ENCODE measurements at regions not wholly inside any gene's neighbourhood (a gene's known extent, or its start where the extent isn't known, plus 50 kb on each side); places are given as distances from the start of the nearest gene placed in this dataset.
"Not testable (repeated sequence)": the region's sequence is repeated elsewhere in the genome, so short reads cannot be mapped to it uniquely, and the experiment has no call there.

DNA sequence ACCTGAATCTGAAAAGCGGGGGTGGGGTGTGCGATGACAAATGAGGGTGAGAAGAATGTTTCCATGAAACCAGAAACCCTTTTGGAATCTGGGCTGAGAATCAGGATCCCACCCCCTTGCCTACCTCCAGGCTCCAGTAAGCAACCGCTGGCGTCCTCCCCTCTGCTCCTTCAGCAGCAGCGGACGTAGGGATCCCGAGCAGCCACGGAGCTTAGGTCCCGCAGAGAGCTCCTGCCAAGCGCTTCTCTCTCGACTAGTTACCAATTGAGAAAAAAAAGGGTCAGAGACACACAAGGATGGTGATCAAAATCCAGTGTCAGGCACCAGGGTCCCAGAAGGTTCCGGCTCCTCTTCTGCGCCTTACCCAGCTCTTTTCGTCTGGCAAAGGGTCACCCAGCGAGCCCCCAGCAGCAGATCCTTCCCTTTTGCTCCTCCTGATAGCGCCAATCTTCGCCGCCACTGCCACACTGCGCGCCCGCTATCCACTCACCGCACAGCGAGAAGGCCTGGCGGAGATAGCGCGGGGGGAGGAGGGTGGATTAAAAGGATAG, 733.5 kb downstream of the ZWINT start:
- Histone ChIP-seq H3K36me3 (ENCODE audit: control insufficient read depth in 3 of 3, insufficient read depth in 3 of 3, low read length in 3 of 3) (no peaks in the 10 kb centered on the region), H3K27ac (ENCODE audit: low read depth, low read length) (no peak overlapping the region), H3K4me1 (ENCODE audit: control insufficient read depth in 3 of 3, insufficient read depth in 3 of 3, low read length in 3 of 3) (peaks cover 13 to 19% (median 15%) of the 10 kb centered on the region in 3 donors), H3K27me3 (ENCODE audit: control insufficient read depth in 3 of 3, insufficient read depth in 3 of 3, low read length in 3 of 3) (peaks cover 18 to 41% (median 28%) of the 10 kb centered on the region in 3 donors), H3K4me3 (ENCODE audit: low read length in 3 of 3) (no peak overlapping the region), H3K9ac (ENCODE audit: low read depth in 1 of 3, low read length in 3 of 3) (no peak overlapping the region), H3K9me3 (ENCODE audit: control insufficient read depth in 3 of 3, low read length in 3 of 3) (no peaks in the 10 kb centered on the region)

DNA sequence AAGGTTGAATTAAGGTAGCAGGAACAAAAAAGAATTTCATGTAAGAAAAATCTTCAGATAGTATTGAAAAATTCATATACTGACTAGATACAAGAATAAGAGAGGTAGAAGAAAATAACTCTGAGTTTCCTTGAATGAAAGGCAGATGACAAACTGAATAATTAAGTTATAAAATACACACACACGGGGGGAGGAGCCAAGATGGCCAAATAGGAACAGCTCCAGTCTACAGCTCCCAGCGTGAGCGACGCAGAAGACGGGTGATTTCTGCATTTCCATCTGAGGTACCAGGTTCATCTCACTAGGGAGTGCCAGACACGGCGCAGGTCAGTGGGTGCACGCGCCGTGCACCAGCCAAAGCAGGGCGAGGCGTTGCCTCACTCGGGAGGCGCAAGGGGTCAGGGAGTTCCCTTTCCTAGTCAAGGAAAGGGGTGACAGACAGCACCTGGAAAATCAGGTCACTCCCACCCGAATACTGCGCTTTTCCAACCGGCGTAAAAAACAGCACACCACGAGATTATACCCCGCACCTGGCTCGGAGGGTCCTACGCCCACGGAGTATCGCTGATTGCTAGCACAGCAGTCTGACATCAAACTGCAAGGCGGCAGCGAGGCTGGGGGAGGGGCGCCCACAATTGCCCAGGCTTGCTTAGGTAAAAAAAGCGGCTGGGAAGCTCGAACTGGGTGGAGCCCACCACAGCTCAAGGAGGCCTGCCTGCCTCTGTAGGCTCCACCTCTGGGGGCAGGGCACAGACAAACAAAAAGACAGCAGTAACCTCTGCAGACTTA, 759.2 kb downstream of the ZWINT start:
- H3K9ac ChIP-seq (ENCODE audit: low read depth in 1 of 3, low read length in 3 of 3); H3K36me3 ChIP-seq (ENCODE audit: control insufficient read depth in 3 of 3, insufficient read depth in 3 of 3, low read length in 3 of 3); H3K4me1 ChIP-seq (ENCODE audit: control insufficient read depth in 3 of 3, insufficient read depth in 3 of 3, low read length in 3 of 3); H3K4me3 ChIP-seq (ENCODE audit: low read length in 3 of 3); H3K27me3 ChIP-seq (ENCODE audit: control insufficient read depth in 3 of 3, insufficient read depth in 3 of 3, low read length in 3 of 3); H3K27ac ChIP-seq (ENCODE audit: low read depth, low read length); H3K9me3 ChIP-seq (ENCODE audit: control insufficient read depth in 3 of 3, low read length in 3 of 3): not testable (repeated sequence)

DNA sequence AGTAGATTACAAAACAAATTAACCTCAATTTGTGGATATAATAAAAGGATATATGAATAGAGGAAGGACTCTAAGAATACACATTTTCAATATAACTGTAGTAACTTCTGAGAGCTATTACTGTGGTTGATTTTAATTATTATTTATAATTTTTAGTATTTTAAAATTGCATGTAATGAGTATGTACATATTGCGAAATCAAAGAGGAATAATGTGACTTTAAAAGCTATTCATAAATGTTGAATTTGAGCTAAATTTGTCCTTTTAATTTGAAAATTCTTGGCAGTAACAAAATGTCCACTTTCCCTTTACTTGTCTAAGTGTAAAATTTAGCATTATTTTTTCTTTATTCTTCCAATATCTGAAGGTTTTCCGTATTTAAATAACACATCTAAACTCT, 750.6 kb upstream of the PCDH15 start:
- no peaks in the 10 kb centered on the region for H3K9me3 ChIP-seq (ENCODE audit: control insufficient read depth in 3 of 3, low read length in 3 of 3)
- H3K27me3 ChIP-seq (ENCODE audit: control insufficient read depth in 3 of 3, insufficient read depth in 3 of 3, low read length in 3 of 3) = no peaks in the 10 kb centered on the region
- no peaks in the 10 kb centered on the region for H3K4me1 ChIP-seq (ENCODE audit: control insufficient read depth in 3 of 3, insufficient read depth in 3 of 3, low read length in 3 of 3)
- no peak overlapping the region for H3K27ac ChIP-seq (ENCODE audit: low read depth, low read length)
- no peaks in the 10 kb centered on the region for H3K36me3 ChIP-seq (ENCODE audit: control insufficient read depth in 3 of 3, insufficient read depth in 3 of 3, low read length in 3 of 3)
- no peak overlapping the region for H3K9ac ChIP-seq (ENCODE audit: low read depth in 1 of 3, low read length in 3 of 3)
- H3K4me3 ChIP-seq (ENCODE audit: low read length in 3 of 3) = no peak overlapping the region

DNA sequence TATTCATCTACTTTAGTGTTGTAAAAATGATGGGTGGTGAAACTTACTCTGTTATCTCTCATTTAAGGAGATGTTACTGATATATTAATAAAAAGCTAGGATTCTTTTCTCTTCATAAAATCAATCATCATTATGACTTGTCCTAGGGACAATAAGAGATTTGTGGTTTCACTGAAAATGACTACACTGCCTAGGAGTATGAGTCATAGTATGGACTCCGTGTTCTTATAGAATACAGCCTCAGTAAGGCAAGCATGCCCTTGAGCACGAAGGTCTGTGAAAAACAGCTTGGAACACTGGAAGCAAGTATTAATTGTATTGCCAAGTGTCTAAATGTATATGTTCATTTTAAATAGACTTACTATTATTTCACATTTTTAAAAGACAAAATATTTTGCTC, 749.2 kb upstream of the PCDH15 start:
- Histone ChIP-seq H3K9me3 (ENCODE audit: control insufficient read depth in 3 of 3, low read length in 3 of 3) (no peaks in the 10 kb centered on the region), H3K27ac (ENCODE audit: low read depth, low read length) (no peak overlapping the region), H3K36me3 (ENCODE audit: control insufficient read depth in 3 of 3, insufficient read depth in 3 of 3, low read length in 3 of 3) (no peaks in the 10 kb centered on the region), H3K4me1 (ENCODE audit: control insufficient read depth in 3 of 3, insufficient read depth in 3 of 3, low read length in 3 of 3) (no peaks in the 10 kb centered on the region), H3K4me3 (ENCODE audit: low read length in 3 of 3) (no peak overlapping the region), H3K9ac (ENCODE audit: low read depth in 1 of 3, low read length in 3 of 3) (no peak overlapping the region), H3K27me3 (ENCODE audit: control insufficient read depth in 3 of 3, insufficient read depth in 3 of 3, low read length in 3 of 3) (no peaks in the 10 kb centered on the region)

DNA sequence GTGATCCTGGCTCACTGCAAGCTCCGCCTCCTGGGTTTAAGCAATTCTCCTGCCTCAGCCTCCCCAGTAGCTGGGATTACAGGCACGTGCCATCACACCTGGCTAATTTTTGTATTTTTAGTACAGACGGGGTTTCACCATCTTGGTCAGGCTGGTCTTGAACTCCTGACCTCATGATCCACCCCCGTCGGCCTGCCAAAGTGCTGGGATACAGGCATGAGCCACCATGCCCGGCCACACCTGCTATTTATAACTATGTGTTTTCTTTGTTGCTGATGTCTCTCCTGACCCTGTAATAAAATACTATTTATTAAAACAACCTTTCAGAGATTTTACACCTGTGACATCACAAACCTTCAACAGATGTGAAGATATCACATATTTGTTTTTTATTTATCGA, 736.5 kb upstream of the PCDH15 start:
- not testable (repeated sequence) for H3K9me3 ChIP-seq (ENCODE audit: control insufficient read depth in 3 of 3, low read length in 3 of 3); H3K27ac ChIP-seq (ENCODE audit: low read depth, low read length); H3K4me3 ChIP-seq (ENCODE audit: low read length in 3 of 3); H3K36me3 ChIP-seq (ENCODE audit: control insufficient read depth in 3 of 3, insufficient read depth in 3 of 3, low read length in 3 of 3); H3K27me3 ChIP-seq (ENCODE audit: control insufficient read depth in 3 of 3, insufficient read depth in 3 of 3, low read length in 3 of 3); H3K9ac ChIP-seq (ENCODE audit: low read depth in 1 of 3, low read length in 3 of 3); H3K4me1 ChIP-seq (ENCODE audit: control insufficient read depth in 3 of 3, insufficient read depth in 3 of 3, low read length in 3 of 3)

DNA sequence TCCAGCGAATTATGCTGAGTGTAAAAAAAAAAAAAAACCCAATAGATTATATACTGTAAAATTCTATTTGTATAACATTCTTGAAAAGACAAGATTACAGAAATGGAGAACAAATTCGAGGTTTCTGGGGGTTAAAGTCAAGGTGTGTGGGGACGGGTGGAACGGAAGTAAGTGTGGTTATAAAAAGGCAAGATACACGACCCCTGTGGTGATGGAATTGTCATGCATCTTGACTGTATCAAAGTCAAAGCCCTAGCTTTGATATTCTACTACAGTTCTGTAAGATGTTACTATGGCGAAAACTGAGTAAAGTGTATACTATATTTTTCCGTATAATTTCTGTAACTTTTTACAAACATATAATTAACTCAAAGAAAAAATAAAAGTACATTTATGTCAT, 718.2 kb upstream of the PCDH15 start:
- H3K4me1 ChIP-seq (ENCODE audit: control insufficient read depth in 3 of 3, insufficient read depth in 3 of 3, low read length in 3 of 3) = no peaks in the 10 kb centered on the region
- no peaks in the 10 kb centered on the region for H3K27me3 ChIP-seq (ENCODE audit: control insufficient read depth in 3 of 3, insufficient read depth in 3 of 3, low read length in 3 of 3)
- no peak overlapping the region for H3K27ac ChIP-seq (ENCODE audit: low read depth, low read length)
- no peaks in the 10 kb centered on the region for H3K36me3 ChIP-seq (ENCODE audit: control insufficient read depth in 3 of 3, insufficient read depth in 3 of 3, low read length in 3 of 3)
- H3K9ac ChIP-seq (ENCODE audit: low read depth in 1 of 3, low read length in 3 of 3) = no peak overlapping the region
- H3K4me3 ChIP-seq (ENCODE audit: low read length in 3 of 3) = no peak overlapping the region
- H3K9me3 ChIP-seq (ENCODE audit: control insufficient read depth in 3 of 3, low read length in 3 of 3) = no peaks in the 10 kb centered on the region

DNA sequence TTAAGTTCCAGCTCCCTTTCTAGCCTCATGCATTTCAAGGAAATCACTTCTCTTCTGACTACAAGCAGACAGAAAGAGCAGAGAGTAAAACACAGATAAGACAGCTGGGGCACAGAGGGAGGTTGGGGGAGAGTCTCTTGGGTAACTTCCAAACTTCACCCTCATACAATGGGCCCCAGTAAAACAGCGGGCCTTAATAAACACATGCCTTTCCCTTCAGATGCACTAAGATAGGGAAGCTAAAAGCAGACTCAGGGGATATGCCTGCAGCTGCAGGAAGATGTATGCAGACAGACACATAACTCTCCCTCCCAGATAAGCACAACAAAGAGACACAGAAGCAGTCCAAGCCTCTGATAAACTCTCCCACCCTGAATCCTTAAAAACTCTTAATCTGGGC, 717.4 kb upstream of the PCDH15 start:
- H3K27ac ChIP-seq (ENCODE audit: low read depth, low read length); H3K4me1 ChIP-seq (ENCODE audit: control insufficient read depth in 3 of 3, insufficient read depth in 3 of 3, low read length in 3 of 3); H3K9me3 ChIP-seq (ENCODE audit: control insufficient read depth in 3 of 3, low read length in 3 of 3); H3K36me3 ChIP-seq (ENCODE audit: control insufficient read depth in 3 of 3, insufficient read depth in 3 of 3, low read length in 3 of 3); H3K9ac ChIP-seq (ENCODE audit: low read depth in 1 of 3, low read length in 3 of 3); H3K4me3 ChIP-seq (ENCODE audit: low read length in 3 of 3); H3K27me3 ChIP-seq (ENCODE audit: control insufficient read depth in 3 of 3, insufficient read depth in 3 of 3, low read length in 3 of 3): not testable (repeated sequence)

DNA sequence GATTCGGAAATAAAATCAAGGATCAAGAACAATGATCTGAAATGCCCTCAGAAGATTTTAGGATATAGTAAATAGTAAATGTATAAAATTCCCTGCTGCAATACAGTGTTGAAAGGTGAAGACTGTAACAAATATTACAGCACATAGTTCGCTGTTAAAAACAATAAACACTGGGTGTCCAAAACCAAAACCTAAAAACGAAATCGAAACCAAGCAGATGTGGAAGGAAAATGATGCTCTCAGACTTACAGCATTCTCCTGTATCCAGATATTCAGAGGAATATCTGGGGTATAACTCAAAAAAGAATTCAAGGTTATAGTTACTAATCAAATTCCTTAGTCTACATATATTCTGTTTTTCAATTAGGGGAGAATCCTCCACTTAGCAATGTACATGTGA, 708.1 kb upstream of the PCDH15 start:
- H3K27ac ChIP-seq (ENCODE audit: low read depth, low read length) = no peak overlapping the region
- no peak overlapping the region for H3K4me3 ChIP-seq (ENCODE audit: low read length in 3 of 3)

DNA sequence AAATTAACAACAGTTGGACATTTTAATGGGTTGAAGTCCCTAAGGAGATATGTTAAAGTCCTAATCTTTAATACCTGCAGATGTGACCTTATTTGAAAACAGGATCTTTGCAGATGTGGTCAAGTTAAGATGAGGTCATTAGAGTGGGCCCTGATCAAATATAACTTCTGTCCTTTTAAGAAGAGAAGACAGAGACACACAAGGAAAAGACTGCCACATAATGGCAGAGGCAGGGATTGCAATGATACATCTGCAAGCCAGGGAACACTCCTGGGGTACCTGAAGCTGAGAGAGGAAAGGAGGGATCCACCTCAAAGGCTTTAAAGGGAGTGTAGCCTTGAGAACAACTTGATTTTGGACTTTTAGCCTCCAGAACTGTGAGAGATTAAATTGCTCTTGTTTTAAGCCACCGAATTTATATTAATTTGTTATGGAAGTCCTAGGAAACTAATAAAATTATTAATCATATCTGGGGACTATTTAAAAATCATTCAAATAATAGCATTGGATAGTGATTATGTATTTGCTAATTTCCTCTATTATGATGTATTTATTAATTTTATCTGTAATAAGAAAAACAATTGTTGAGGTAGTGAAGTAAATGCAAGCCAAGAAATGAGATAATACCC, 700.0 kb upstream of the PCDH15 start:
- H3K4me1 ChIP-seq (ENCODE audit: control insufficient read depth in 3 of 3, insufficient read depth in 3 of 3, low read length in 3 of 3) = no peaks in the 10 kb centered on the region
- no peaks in the 10 kb centered on the region for H3K27me3 ChIP-seq (ENCODE audit: control insufficient read depth in 3 of 3, insufficient read depth in 3 of 3, low read length in 3 of 3)

More for the DNA sequence above, 708.1 kb upstream of the PCDH15 start:
- no peaks in the 10 kb centered on the region for H3K27me3 ChIP-seq (ENCODE audit: control insufficient read depth in 3 of 3, insufficient read depth in 3 of 3, low read length in 3 of 3)
- H3K9ac ChIP-seq (ENCODE audit: low read depth in 1 of 3, low read length in 3 of 3) = no peak overlapping the region
- no peaks in the 10 kb centered on the region for H3K36me3 ChIP-seq (ENCODE audit: control insufficient read depth in 3 of 3, insufficient read depth in 3 of 3, low read length in 3 of 3)
- H3K4me1 ChIP-seq (ENCODE audit: control insufficient read depth in 3 of 3, insufficient read depth in 3 of 3, low read length in 3 of 3) = no peaks in the 10 kb centered on the region
- H3K9me3 ChIP-seq (ENCODE audit: control insufficient read depth in 3 of 3, low read length in 3 of 3) = no peaks in the 10 kb centered on the region

DNA sequence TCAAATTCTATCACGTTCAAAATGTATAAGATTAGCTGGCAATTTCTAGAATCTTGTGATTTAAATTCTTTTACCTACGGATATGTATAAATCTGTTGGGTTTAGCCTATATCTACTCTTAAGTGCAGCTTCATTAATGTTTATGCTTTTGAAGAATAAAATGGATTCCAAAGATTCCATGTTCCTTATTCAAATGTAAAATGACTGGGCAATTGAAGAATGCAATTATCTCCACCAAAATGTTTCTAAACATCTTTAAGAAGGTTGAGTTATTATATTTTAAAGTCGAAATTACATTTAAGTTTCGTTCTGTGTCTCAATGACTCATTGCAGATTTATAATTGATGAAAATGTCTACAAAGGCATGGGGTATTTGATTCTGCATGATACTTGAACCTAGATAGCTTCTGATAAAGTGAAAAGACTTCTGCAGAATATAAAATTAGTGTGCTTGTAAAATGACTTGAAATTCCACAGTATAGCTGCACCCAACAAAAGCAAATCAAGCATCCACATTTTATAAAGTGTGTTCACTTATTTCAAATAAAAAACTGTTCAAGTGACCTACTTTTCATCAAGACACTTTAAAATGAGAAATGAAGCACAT, 697.0 kb upstream of the PCDH15 start:
- no peak overlapping the region for H3K27ac ChIP-seq (ENCODE audit: low read depth, low read length)
- no peak overlapping the region for H3K9ac ChIP-seq (ENCODE audit: low read depth in 1 of 3, low read length in 3 of 3)
- no peaks in the 10 kb centered on the region for H3K4me1 ChIP-seq (ENCODE audit: control insufficient read depth in 3 of 3, insufficient read depth in 3 of 3, low read length in 3 of 3)
- H3K27me3 ChIP-seq (ENCODE audit: control insufficient read depth in 3 of 3, insufficient read depth in 3 of 3, low read length in 3 of 3) = no peaks in the 10 kb centered on the region
- no peaks in the 10 kb centered on the region for H3K9me3 ChIP-seq (ENCODE audit: control insufficient read depth in 3 of 3, low read length in 3 of 3)
- no peak overlapping the region for H3K4me3 ChIP-seq (ENCODE audit: low read length in 3 of 3)
- no peaks in the 10 kb centered on the region for H3K36me3 ChIP-seq (ENCODE audit: control insufficient read depth in 3 of 3, insufficient read depth in 3 of 3, low read length in 3 of 3)

More for the DNA sequence above, 700.0 kb upstream of the PCDH15 start:
- no peak overlapping the region for H3K9ac ChIP-seq (ENCODE audit: low read depth in 1 of 3, low read length in 3 of 3)
- H3K36me3 ChIP-seq (ENCODE audit: control insufficient read depth in 3 of 3, insufficient read depth in 3 of 3, low read length in 3 of 3) = no peaks in the 10 kb centered on the region
- H3K27ac ChIP-seq (ENCODE audit: low read depth, low read length) = no peak overlapping the region
- H3K4me3 ChIP-seq (ENCODE audit: low read length in 3 of 3) = no peak overlapping the region
- H3K9me3 ChIP-seq (ENCODE audit: control insufficient read depth in 3 of 3, low read length in 3 of 3) = no peaks in the 10 kb centered on the region

All from skeletal muscle tissue (tissue), 3 donors.